ENCODE measurements at regions not wholly inside any gene's neighbourhood (a gene's known extent, or its start where the extent isn't known, plus 50 kb on each side); places are given as distances from the start of the nearest gene placed in this dataset.
A peak's percentile ranks its signal among the peaks of the same experiment; 100 is the strongest.

- no peaks in the 10 kb centered on the region for H3K79me2 ChIP-seq
- no peak for DNase-seq (ENCODE audit: low spot score)
- no peak overlapping the region for H3K4me2 ChIP-seq
- H3K27ac ChIP-seq = no peak overlapping the region
- H3K36me3 ChIP-seq (replicated peaks; ENCODE audit: insufficient read depth, low read depth) = no peaks in the 10 kb centered on the region
- no peak overlapping the region for H3K4me3 ChIP-seq
- no peaks in the 10 kb centered on the region for H4K20me1 ChIP-seq (ENCODE audit: insufficient read depth, poor library complexity, severe bottlenecking)
- no peaks in the 10 kb centered on the region for H3K27me3 ChIP-seq
- 96% methylated on average over 4 of the region's 4 CpGs for WGBS (ENCODE audit: low lambda C conversion rate, missing lambda C conversion rate)
- H3K4me1 ChIP-seq (ENCODE audit: insufficient read depth) = peaks cover 39% of the 10 kb centered on the region
- no peaks in the 10 kb centered on the region for H3K9me3 ChIP-seq (ENCODE audit: low read depth)
- H3K9me2 ChIP-seq (replicated peaks; ENCODE audit: insufficient read depth) = no peaks in the 10 kb centered on the region
- no peak overlapping the region for H2AFZ ChIP-seq
- no peak for TF ChIP-seq EZH2 (IDR thresholded peaks at IDR 0.05; ENCODE audit: borderline replicate concordance)
- TF ChIP-seq CTCF (IDR thresholded peaks at IDR 0.05; ENCODE audit: poor library complexity) = no peak
- TF ChIP-seq EZH2phosphoT487 (IDR thresholded peaks at IDR 0.05; ENCODE audit: low read depth, severe bottlenecking, unreplicated experiment) = no peak
These were observed 321.4 kb upstream of the IL12A start for GRCh38 chr3:159667261-159667660.

GRCh38 chr3:159668461-159668860, 320.2 kb upstream of the IL12A start:
- Histone ChIP-seq H3K79me2 (no peaks in the 10 kb centered on the region), H3K27ac (peak overlapping the region; percentile 95), H4K20me1 (ENCODE audit: insufficient read depth, poor library complexity, severe bottlenecking) (no peaks in the 10 kb centered on the region), H3K4me1 (ENCODE audit: insufficient read depth) (peaks cover 50% of the 10 kb centered on the region), H3K36me3 (replicated peaks; ENCODE audit: insufficient read depth, low read depth) (no peaks in the 10 kb centered on the region), H3K9me2 (replicated peaks; ENCODE audit: insufficient read depth) (no peaks in the 10 kb centered on the region), H3K27me3 (no peaks in the 10 kb centered on the region), H2AFZ (no peak overlapping the region), H3K4me3 (no peak overlapping the region), H3K9me3 (ENCODE audit: low read depth) (no peaks in the 10 kb centered on the region), H3K4me2 (peak overlapping the region; percentile 26)
- no peak for TF ChIP-seq CTCF (IDR thresholded peaks at IDR 0.05; ENCODE audit: poor library complexity)
- no peak for TF ChIP-seq EZH2phosphoT487 (IDR thresholded peaks at IDR 0.05; ENCODE audit: low read depth, severe bottlenecking, unreplicated experiment)
- no peak for TF ChIP-seq EZH2 (IDR thresholded peaks at IDR 0.05; ENCODE audit: borderline replicate concordance)
- 95% methylated on average over 3 of the region's 3 CpGs for WGBS (ENCODE audit: low lambda C conversion rate, missing lambda C conversion rate)
- no peak for DNase-seq (ENCODE audit: low spot score)

GRCh38 chr3:159668990-159669476, 319.6 kb upstream of the IL12A start:
- H3K27ac ChIP-seq = peak overlapping the region; percentile 95
- no peaks in the 10 kb centered on the region for H3K79me2 ChIP-seq
- peak overlapping the region; percentile 2 for H2AFZ ChIP-seq
- DNase-seq (ENCODE audit: low spot score) = peak; percentile 58
- no peaks in the 10 kb centered on the region for H3K36me3 ChIP-seq (replicated peaks; ENCODE audit: insufficient read depth, low read depth)
- peaks cover 51% of the 10 kb centered on the region for H3K4me1 ChIP-seq (ENCODE audit: insufficient read depth)
- no peaks in the 10 kb centered on the region for H4K20me1 ChIP-seq (ENCODE audit: insufficient read depth, poor library complexity, severe bottlenecking)
- TF ChIP-seq EZH2phosphoT487 (IDR thresholded peaks at IDR 0.05; ENCODE audit: low read depth, severe bottlenecking, unreplicated experiment) = no peak
- H3K9me2 ChIP-seq (replicated peaks; ENCODE audit: insufficient read depth) = no peaks in the 10 kb centered on the region
- H3K4me2 ChIP-seq = peak overlapping the region; percentile 26
- H3K4me3 ChIP-seq = no peak overlapping the region
- 27% methylated on average over 8 of the region's 8 CpGs for WGBS (ENCODE audit: low lambda C conversion rate, missing lambda C conversion rate)
- no peaks in the 10 kb centered on the region for H3K9me3 ChIP-seq (ENCODE audit: low read depth)
- H3K27me3 ChIP-seq = no peaks in the 10 kb centered on the region

GRCh38 chr3:159669766-159670165, 318.9 kb upstream of the IL12A start:
- Histone ChIP-seq H3K9me2 (replicated peaks; ENCODE audit: insufficient read depth) (no peaks in the 10 kb centered on the region), H3K27ac (peak overlapping the region; percentile 95), H3K4me3 (no peak overlapping the region), H3K4me1 (ENCODE audit: insufficient read depth) (peaks cover 51% of the 10 kb centered on the region), H3K36me3 (replicated peaks; ENCODE audit: insufficient read depth, low read depth) (no peaks in the 10 kb centered on the region), H3K27me3 (no peaks in the 10 kb centered on the region), H3K9me3 (ENCODE audit: low read depth) (no peaks in the 10 kb centered on the region), H4K20me1 (ENCODE audit: insufficient read depth, poor library complexity, severe bottlenecking) (no peaks in the 10 kb centered on the region), H3K79me2 (no peaks in the 10 kb centered on the region), H2AFZ (peak overlapping the region; percentile 2), H3K4me2 (peak overlapping the region; percentile 26)
- no peak for TF ChIP-seq EZH2phosphoT487 (IDR thresholded peaks at IDR 0.05; ENCODE audit: low read depth, severe bottlenecking, unreplicated experiment)
- no peak for TF ChIP-seq CTCF (IDR thresholded peaks at IDR 0.05; ENCODE audit: poor library complexity)
- no peak for TF ChIP-seq EZH2 (IDR thresholded peaks at IDR 0.05; ENCODE audit: borderline replicate concordance)
- 22% methylated on average over 6 of the region's 6 CpGs for WGBS (ENCODE audit: low lambda C conversion rate, missing lambda C conversion rate)
- DNase-seq (ENCODE audit: low spot score) = peak; percentile 73

Measured in hepatocyte (in vitro differentiated cells).